IMR-90 (cell line): ENCODE measurements at regions not wholly inside any gene's neighbourhood (a gene's known extent, or its start where the extent isn't known, plus 50 kb on each side); places are given as distances from the start of the nearest gene placed in this dataset.

Source experiments
- ATAC-seq: fragments of 200-7000 bp; cut with Tn5 transposase; 2 replicates; pipeline ENCODE4 v1.9.1; 2020; ENCODE audit warnings: low read depth, mild to moderate bottlenecking, moderate library complexity
- BruUV-seq: library from RNA; stranded (reverse); fragments of 400-500 nt; replicated peaks from 2 replicates; lab custom pipeline; 2021; lab: Mats Ljungman, UMichigan
- CTCF ChIA-PET: fragments of 300-600 bp; formaldehyde crosslinking; extraction: SDS; loops from one replicate; lab custom pipeline; 2021; ENCODE audit warnings: antibody characterized with exemption; lab: Yijun Ruan, JAX
- POLR2A ChIA-PET: fragments of 300-600 bp; sonication (Branson Sonifier 250); formaldehyde crosslinking; loops from one replicate; lab custom pipeline; 2022; ENCODE audit warnings: antibody characterized with exemption; ENCODE audit not compliant: unreplicated experiment; lab: Charles Lee
- DNase-seq: peaks from one replicate; pipeline ENCODE4 v3.0.0; 2013
- H2AFZ ChIP-seq: replicated peaks from 2 replicates; pipeline ENCODE3; 2013; ENCODE audit warnings: low read length, mild to moderate bottlenecking; ENCODE audit not compliant: poor library complexity
- H2AK5ac ChIP-seq: 2 replicates; pipeline ENCODE4 v1.6.1; 2013; ENCODE audit warnings: low read depth, low read length, inconsistent platforms
- H2AK9ac ChIP-seq: replicated peaks from 2 replicates; pipeline ENCODE3; 2013; ENCODE audit warnings: mild to moderate bottlenecking, low read depth, low read length, moderate library complexity; ENCODE audit not compliant: poor library complexity
- H2BK120ac ChIP-seq: 2 replicates; pipeline ENCODE4 v1.6.1; 2013; ENCODE audit warnings: low read depth, low read length, inconsistent platforms
- H2BK15ac ChIP-seq: 3 replicates; pipeline ENCODE4 v1.6.1; 2013; ENCODE audit warnings: low read depth, low read length, inconsistent platforms
- H2BK20ac ChIP-seq: 2 replicates; pipeline ENCODE4 v1.6.1; 2013; ENCODE audit warnings: low read depth, mild to moderate bottlenecking, inconsistent platforms, low read length, moderate library complexity
- H2BK5ac ChIP-seq: 2 replicates; pipeline ENCODE4 v1.6.1; 2013; ENCODE audit warnings: mild to moderate bottlenecking, low read depth, low read length, inconsistent platforms; ENCODE audit not compliant: poor library complexity, severe bottlenecking
- H3K14ac ChIP-seq: replicated peaks from 2 replicates; pipeline ENCODE4 v1.6.1; 2013; ENCODE audit warnings: low read depth, low read length, inconsistent platforms
- H3K18ac ChIP-seq: 2 replicates; pipeline ENCODE4 v1.6.1; 2013; ENCODE audit warnings: low read depth, low read length, control low read depth
- H3K23ac ChIP-seq: 2 replicates; pipeline ENCODE4 v1.6.1; 2013; ENCODE audit warnings: low read depth, low read length, inconsistent platforms
- H3K27ac ChIP-seq: 2 replicates; pipeline ENCODE4 v1.5.1; 2013; ENCODE audit warnings: mild to moderate bottlenecking, control low read depth, low read length; ENCODE audit not compliant: insufficient read depth
- H3K27me3 ChIP-seq: 2 replicates; pipeline ENCODE4 v1.6.1; 2013; ENCODE audit warnings: low read length; ENCODE audit not compliant: control insufficient read depth, insufficient read depth
- H3K36me3 ChIP-seq: 2 replicates; pipeline ENCODE4 v1.6.1; 2013; ENCODE audit warnings: low read length, mixed read lengths; ENCODE audit not compliant: control insufficient read depth, insufficient read depth
- H3K4ac ChIP-seq: 2 replicates; pipeline ENCODE4 v1.6.1; 2013; ENCODE audit warnings: low read depth, low read length, inconsistent platforms
- H3K4me1 ChIP-seq: 2 replicates; pipeline ENCODE4 v1.6.1; 2013; ENCODE audit warnings: low read length, mixed read lengths; ENCODE audit not compliant: control insufficient read depth, insufficient read depth
- H3K4me2 ChIP-seq: 2 replicates; pipeline ENCODE4 v1.6.1; 2013; ENCODE audit warnings: low read depth, mild to moderate bottlenecking, control low read depth, low read length, moderate library complexity
- H3K4me3 ChIP-seq: 2 replicates; pipeline ENCODE4 v1.5.1; 2013; ENCODE audit warnings: low read depth, mild to moderate bottlenecking, control low read depth, low read length, moderate library complexity; ENCODE audit not compliant: insufficient read depth
- H3K56ac ChIP-seq: 2 replicates; pipeline ENCODE4 v1.6.1; 2013; ENCODE audit warnings: low read length, inconsistent platforms; ENCODE audit not compliant: insufficient read depth; ENCODE audit errors: extremely low read depth
- H3K79me1 ChIP-seq, 2 experiments: 2 replicates each; pipeline ENCODE4 v1.6.1; 2013; ENCODE audit warnings: low read length in 2 of 2, inconsistent platforms in 1 of 2, low read depth in 1 of 2
- H3K9ac ChIP-seq: 2 replicates; pipeline ENCODE4 v1.6.1; 2013; ENCODE audit warnings: low read depth, low read length, control low read depth
- H3K9me1 ChIP-seq: 2 replicates; pipeline ENCODE4 v1.6.1; 2013; ENCODE audit warnings: low read length, inconsistent platforms; ENCODE audit not compliant: insufficient read depth
- H3K9me3 ChIP-seq: 2 replicates; pipeline ENCODE4 v1.6.1; 2013; ENCODE audit warnings: low read length; ENCODE audit not compliant: control insufficient read depth, insufficient read depth
- H4K20me1 ChIP-seq: 2 replicates; pipeline ENCODE4 v1.6.1; 2013; ENCODE audit warnings: low read length, inconsistent platforms; ENCODE audit not compliant: insufficient read depth
- H4K5ac ChIP-seq: 2 replicates; pipeline ENCODE4 v1.6.1; 2013; ENCODE audit warnings: mild to moderate bottlenecking, low read depth, low read length, control low read depth
- H4K8ac ChIP-seq, 2 experiments: 2 replicates each; pipeline ENCODE4 v1.6.1; 2013; ENCODE audit warnings: low read depth in 2 of 2, low read length in 2 of 2, control low read depth in 1 of 2, inconsistent platforms in 1 of 2
- H4K91ac ChIP-seq: 2 replicates; pipeline ENCODE4 v1.6.1; 2013; ENCODE audit warnings: low read depth, low read length, inconsistent platforms; ENCODE audit not compliant: insufficient read depth
- BHLHE40 ChIP-seq: fragments of 150-350 bp; IDR thresholded peaks from 2 replicates; pipeline ENCODE4 v1.6.1; 2016; ENCODE audit warnings: mild to moderate bottlenecking, low read depth, low read length
- CEBPB ChIP-seq: IDR thresholded peaks from 2 replicates; pipeline ENCODE4 v1.6.1; 2012; ENCODE audit warnings: low read depth, low read length, improper control_type of control experiment
- FOS ChIP-seq: fragments of 150-350 bp; IDR thresholded peaks from 2 replicates; pipeline ENCODE4 v1.6.1; 2016; ENCODE audit warnings: low read depth, low read length
- RAD21 ChIP-seq: IDR thresholded peaks from 2 replicates; pipeline ENCODE4 v1.6.1; 2012; ENCODE audit warnings: low read length, improper control_type of control experiment
- WGBS, 2 experiments: methylation state at CpG; one replicate each; pipeline versions ENCODE4 v1.1.5 to v1.1.7; 2013; ENCODE audit warnings: missing lambda C conversion rate in 2 of 2; ENCODE audit not compliant: insufficient read length in 1 of 2; ENCODE audit errors: extremely low coverage in 2 of 2; 5-methylcytosine and 5-hydroxymethylcytosine counted together
- dilution Hi-C: fragments of 300-500 bp; cut with HindIII; formaldehyde crosslinking; loops from one replicate; pipeline ENCODE4 v1.14.3; 2018; ENCODE audit warnings: low sequenced_read_pairs; ENCODE audit not compliant: unreplicated experiment
- in situ Hi-C: fragments of 300-500 bp; cut with MboI; formaldehyde crosslinking; loops from 3 replicates; pipeline ENCODE4 v1.14.3; 2019; ENCODE audit warnings: low sequenced_read_pairs, inconsistent platforms, mixed read lengths
- intact Hi-C: fragments of 100-400 bp; cut with micrococcal nuclease; formaldehyde crosslinking; loops from 2 replicates; pipeline ENCODE4 v1.10.0; 2022

DNA sequence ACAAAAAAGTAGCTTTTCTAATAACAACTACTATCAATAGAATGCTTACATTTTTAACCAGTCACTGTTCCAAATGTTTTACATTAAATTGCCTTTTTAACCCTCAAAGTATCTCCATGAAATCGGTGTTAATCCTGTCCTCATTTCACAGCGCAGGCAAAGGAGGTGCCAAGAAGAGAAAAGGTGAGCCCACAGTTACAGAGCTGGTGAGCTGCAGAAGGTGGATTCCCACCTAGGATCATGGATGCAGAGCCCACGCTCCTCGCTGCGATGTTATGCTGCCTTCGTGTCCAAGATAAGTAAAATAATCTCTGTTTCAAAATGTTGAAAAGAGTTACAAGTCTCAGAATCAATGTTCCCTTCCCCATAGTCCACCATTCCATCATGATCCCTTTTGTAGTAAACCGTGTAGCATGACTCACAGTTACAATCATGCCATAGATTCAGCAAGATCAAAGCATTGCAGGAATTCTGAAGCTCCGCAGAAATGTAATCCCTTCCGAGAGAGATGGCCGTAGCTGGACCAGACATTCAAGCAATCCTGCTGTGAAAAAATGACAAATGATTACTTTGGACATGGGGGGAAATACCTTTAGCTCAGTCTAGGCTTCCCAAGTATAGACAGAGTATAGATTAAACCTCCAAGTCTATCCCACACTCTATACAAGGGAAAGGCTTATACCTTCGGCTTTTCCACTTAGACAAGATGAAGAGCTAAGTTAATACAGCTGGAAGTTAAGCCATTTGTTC is 394.7 kb upstream of the AKR1E2 start:
- Histone ChIP-seq H2AK9ac (no peak overlapping the region), H3K4me3 (no peak overlapping the region), H3K9me1 (peaks cover 5% of the 10 kb centered on the region), H4K20me1 (no peaks in the 10 kb centered on the region), H2BK15ac (peak overlapping the region; percentile 96; the same call in 2 of the 3 replicates), H3K14ac (peak overlapping the region; percentile 90; the same call in 1 of the 2 replicates), H3K9me3 (no peaks in the 10 kb centered on the region), H3K4me2 (peak overlapping the region; percentile 48), H4K5ac (peak overlapping the region; percentile 19; the same call in 1 of the 2 replicates), H3K36me3 (no peaks in the 10 kb centered on the region), H4K8ac (peak overlapping the region in 1 of 2 experiments; percentile 76; a peak in 1 of 4 replicates), H3K56ac (0 out of 2 replicates have a peak overlapping the region, but pooled peaks have one; percentile 59), H2AFZ (peak overlapping the region; percentile 81), H3K18ac (peak overlapping the region; percentile 72), H2BK120ac (peak overlapping the region; percentile 74), H3K4me1 (peaks cover 12% of the 10 kb centered on the region), H4K91ac (peak overlapping the region; percentile 58), H3K27me3 (no peaks in the 10 kb centered on the region), H3K27ac (peak overlapping the region; percentile 65), H2BK20ac (peak overlapping the region; percentile 88), H2BK5ac (peak overlapping the region; percentile 89), H3K4ac (peak overlapping the region; percentile 81), H3K79me1 (no peaks in the 10 kb centered on the region), H3K23ac (peak overlapping the region; percentile 67; the same call in 1 of the 2 replicates), H2AK5ac (peak overlapping the region; percentile 97), H3K9ac (no peak overlapping the region)
- dilution Hi-C loops (no loop called here), intact Hi-C loops (no loop called here), in situ Hi-C loops (no loop called here)
- POLR2A ChIA-PET: no interaction called here
- ATAC-seq (peak; percentile 83), DNase-seq (peak; percentile 88)
- 100% methylated on average over 1 of the region's 11 CpGs; no CpG with 5 or more reads in 1 of the 2 experiments for WGBS, 2 experiments
- BruUV-seq: no TSS peak
- TF ChIP-seq RAD21 (no peak; the same call in 1 of the 2 replicates), CEBPB (peak; percentile 42; the same call in 1 of the 2 replicates), BHLHE40 (peak; percentile 19; the same call in 1 of the 2 replicates), FOS (peak; percentile 66; the same call in 1 of the 2 replicates)
- CTCF ChIA-PET: interaction anchor here (0.6 to 1.0 kb wide), 2 partner anchors 33 to 35 kb away, joined by 3 read pairs; no protein-coding TSS in a partner anchor
